HEK293T (cell line): ENCODE measurements at regions not wholly inside any gene's neighbourhood (a gene's known extent, or its start where the extent isn't known, plus 50 kb on each side); places are given as distances from the start of the nearest gene placed in this dataset.

Experiments
- CTCF ChIA-PET: fragments of 350-600 bp; formaldehyde crosslinking; extraction: SDS; loops from one replicate; lab custom pipeline; 2021; ENCODE audit warnings: antibody characterized with exemption, inconsistent platforms; lab: Yijun Ruan, JAX
- POLR2A ChIA-PET: fragments of 350-600 bp; formaldehyde crosslinking; extraction: SDS; loops from one replicate; lab custom pipeline; 2020; ENCODE audit warnings: antibody characterized with exemption, inconsistent platforms; lab: Yijun Ruan, JAX
- DNase-seq: peaks from one replicate; pipeline ENCODE4 v3.0.0; 2012; ENCODE audit warnings: mixed read lengths; ENCODE audit errors: extremely low spot score
- ARNT ChIP-seq: fragments of 450-650 bp; IDR thresholded peaks from 2 replicates; pipeline ENCODE4 v1.6.1; 2017; ENCODE audit warnings: mild to moderate bottlenecking
- BHLHE40 ChIP-seq: fragments of 450-650 bp; IDR thresholded peaks from 2 replicates; pipeline ENCODE4 v1.6.1; 2016; ENCODE audit warnings: mild to moderate bottlenecking, moderate library complexity, borderline replicate concordance
- CTBP1 ChIP-seq: fragments of 450-650 bp; IDR thresholded peaks from 2 replicates; pipeline ENCODE4 v1.6.1; 2016; ENCODE audit warnings: borderline replicate concordance
- ELF4 ChIP-seq: fragments of 450-650 bp; IDR thresholded peaks from 2 replicates; pipeline ENCODE4 v1.6.1; 2017; ENCODE audit warnings: antibody characterized with exemption
- FOXA1 ChIP-seq: fragments of 450-650 bp; IDR thresholded peaks from 2 replicates; pipeline ENCODE4 v1.6.1; 2016; ENCODE audit warnings: mild to moderate bottlenecking
- FOXK2 ChIP-seq: fragments of 450-650 bp; IDR thresholded peaks from 2 replicates; pipeline ENCODE4 v1.6.1; 2016; ENCODE audit warnings: mild to moderate bottlenecking
- FOXM1 ChIP-seq: fragments of 450-650 bp; IDR thresholded peaks from 2 replicates; pipeline ENCODE4 v1.6.1; 2017; ENCODE audit warnings: mild to moderate bottlenecking, borderline replicate concordance
- HDGF ChIP-seq: fragments of 450-650 bp; IDR thresholded peaks from 2 replicates; pipeline ENCODE4 v1.6.1; 2017; ENCODE audit warnings: antibody characterized with exemption, borderline replicate concordance
- L3MBTL2 ChIP-seq: fragments of 450-650 bp; conservative IDR thresholded peaks from 2 replicates; pipeline ENCODE4 v1.6.1; 2016; ENCODE audit warnings: mild to moderate bottlenecking
- LEF1 ChIP-seq: fragments of 450-650 bp; IDR thresholded peaks from 2 replicates; pipeline ENCODE4 v1.6.1; 2017; ENCODE audit warnings: mild to moderate bottlenecking, borderline replicate concordance
- NFRKB ChIP-seq: fragments of 450-650 bp; IDR thresholded peaks from 2 replicates; pipeline ENCODE4 v1.6.1; 2016; ENCODE audit warnings: mild to moderate bottlenecking, moderate library complexity
- PKNOX1 ChIP-seq: fragments of 450-650 bp; IDR thresholded peaks from 2 replicates; pipeline ENCODE4 v1.6.1; 2016
- SP1 ChIP-seq: fragments of 450-650 bp; IDR thresholded peaks from 2 replicates; pipeline ENCODE4 v1.6.1; 2017
- SUZ12 ChIP-seq: fragments of 450-650 bp; IDR thresholded peaks from 2 replicates; pipeline ENCODE4 v1.6.1; 2016; ENCODE audit warnings: mild to moderate bottlenecking
- TARDBP ChIP-seq: fragments of 450-650 bp; IDR thresholded peaks from 2 replicates; pipeline ENCODE4 v1.6.1; 2016
- ZNF384 ChIP-seq: fragments of 450-650 bp; IDR thresholded peaks from 2 replicates; pipeline ENCODE4 v1.6.1; 2016

- no peak for DNase-seq
- CTCF ChIA-PET = no interaction called here
- TF ChIP-seq HDGF (no peak), SUZ12 (no peak), FOXK2 (no peak), BHLHE40 (no peak), ARNT (no peak), SP1 (no peak), ZNF384 (no peak), L3MBTL2 (no peak), FOXM1 (no peak), PKNOX1 (no peak)
- POLR2A ChIA-PET = no interaction called here
These were observed 57.5 kb upstream of the CPO start for GRCh38 chr2:206881708-206882410.

- TF ChIP-seq CTBP1 = no peak
- no peak for TF ChIP-seq FOXK2
- TF ChIP-seq SP1 = no peak
- TF ChIP-seq ARNT = no peak
- no peak for TF ChIP-seq HDGF
- no peak for TF ChIP-seq BHLHE40
- TF ChIP-seq ZNF384 = no peak
- TF ChIP-seq L3MBTL2 = no peak
- no peak for TF ChIP-seq SUZ12
- TF ChIP-seq PKNOX1 = no peak
- no peak for TF ChIP-seq ELF4
- TF ChIP-seq NFRKB = no peak
- no peak for TF ChIP-seq LEF1
- no peak for TF ChIP-seq FOXM1
- no peak for TF ChIP-seq FOXA1
- TF ChIP-seq TARDBP = no peak
- POLR2A ChIA-PET = no interaction called here
- CTCF ChIA-PET = no interaction called here
- DNase-seq = no peak
These were observed 52.6 kb upstream of the CPO start for GRCh38 chr2:206886696-206887095.

- no peak for TF ChIP-seq TARDBP
- TF ChIP-seq NFRKB = no peak
- TF ChIP-seq PKNOX1 = no peak
- TF ChIP-seq FOXA1 = no peak
- TF ChIP-seq FOXK2 = no peak
- no peak for TF ChIP-seq ARNT
- TF ChIP-seq ZNF384 = no peak
- no peak for TF ChIP-seq LEF1
- no peak for TF ChIP-seq FOXM1
- no peak for TF ChIP-seq L3MBTL2
- ChIA-PET CTCF (no interaction called here), POLR2A (no interaction called here)
- no peak for DNase-seq
These were observed 51.6 kb upstream of the CPO start for GRCh38 chr2:206887745-206888144.
